H9 (cell line): ENCODE measurements at regions not wholly inside any gene's neighbourhood (a gene's known extent, or its start where the extent isn't known, plus 50 kb on each side); places are given as distances from the start of the nearest gene placed in this dataset.

Experiments used
- DNase-seq: peaks from one replicate; pipeline ENCODE4 v3.0.0-alpha.2; 2017
- H2AFZ ChIP-seq: one replicate; pipeline ENCODE4 v1.6.1; 2013; ENCODE audit warnings: mild to moderate bottlenecking, low read length, control low read depth, moderate library complexity
- H2AK5ac ChIP-seq: 2 replicates; pipeline ENCODE4 v1.6.1; 2013; ENCODE audit warnings: low read length, control low read depth, mixed read lengths; ENCODE audit not compliant: insufficient read length
- H2BK120ac ChIP-seq: one replicate; pipeline ENCODE4 v1.6.1; 2013; ENCODE audit warnings: low read depth, mild to moderate bottlenecking, low read length, control low read depth, inconsistent platforms; ENCODE audit not compliant: poor library complexity, severe bottlenecking
- H2BK12ac ChIP-seq: 2 replicates; pipeline ENCODE4 v1.6.1; 2013; ENCODE audit warnings: low read length, control low read depth, mixed read lengths, low read depth; ENCODE audit not compliant: insufficient read length
- H2BK15ac ChIP-seq: 2 replicates; pipeline ENCODE4 v1.6.1; 2013; ENCODE audit warnings: low read depth, low read length, control low read depth
- H2BK20ac ChIP-seq: one replicate; pipeline ENCODE4 v1.6.1; 2013; ENCODE audit warnings: low read depth, mild to moderate bottlenecking, low read length, control low read depth, inconsistent platforms; ENCODE audit not compliant: poor library complexity, severe bottlenecking
- H2BK5ac ChIP-seq: 2 replicates; pipeline ENCODE4 v1.6.1; 2013; ENCODE audit warnings: low read length, control low read depth, mixed read lengths; ENCODE audit not compliant: insufficient read length
- H3K14ac ChIP-seq: 2 replicates; pipeline ENCODE4 v1.6.1; 2013; ENCODE audit warnings: low read length, control low read depth; ENCODE audit not compliant: insufficient read depth
- H3K18ac ChIP-seq: 2 replicates; pipeline ENCODE4 v1.6.1; 2013; ENCODE audit warnings: low read depth, mild to moderate bottlenecking, mixed read lengths, low read length, control low read depth; ENCODE audit not compliant: insufficient read length
- H3K23ac ChIP-seq: 2 replicates; pipeline ENCODE4 v1.6.1; 2013; ENCODE audit warnings: low read length, control low read depth, mixed read lengths, low read depth; ENCODE audit not compliant: insufficient read length
- H3K23me2 ChIP-seq: 2 replicates; pipeline ENCODE4 v1.6.1; 2013; ENCODE audit warnings: low read depth, mild to moderate bottlenecking, mixed read lengths, low read length, control low read depth; ENCODE audit not compliant: insufficient read length, poor library complexity, severe bottlenecking
- H3K27ac ChIP-seq: 2 replicates; pipeline ENCODE4 v1.5.1; 2013; ENCODE audit warnings: low read length, control low read depth, mixed read lengths, low read depth; ENCODE audit not compliant: insufficient read length
- H3K27me3 ChIP-seq: 2 replicates; pipeline ENCODE4 v1.6.1; 2013; ENCODE audit warnings: low read length, control low read depth, inconsistent platforms; ENCODE audit not compliant: insufficient read depth
- H3K4ac ChIP-seq: 2 replicates; pipeline ENCODE4 v1.6.1; 2013; ENCODE audit warnings: low read depth, mild to moderate bottlenecking, control low read depth, inconsistent platforms, low read length, moderate library complexity
- H3K4me1 ChIP-seq: 2 replicates; pipeline ENCODE4 v1.6.1; 2013; ENCODE audit warnings: low read length, control low read depth, inconsistent platforms; ENCODE audit not compliant: insufficient read depth
- H3K4me2 ChIP-seq: 2 replicates; pipeline ENCODE4 v1.6.1; 2013; ENCODE audit warnings: low read length, control low read depth, mixed read lengths; ENCODE audit not compliant: insufficient read length, insufficient read depth
- H3K56ac ChIP-seq: 2 replicates; pipeline ENCODE4 v1.6.1; 2013; ENCODE audit warnings: low read depth, mild to moderate bottlenecking, mixed read lengths, low read length, control low read depth; ENCODE audit not compliant: insufficient read length
- H3K79me1 ChIP-seq: 2 replicates; pipeline ENCODE4 v1.6.1; 2013; ENCODE audit warnings: low read depth, mild to moderate bottlenecking, moderate library complexity, low read length, control low read depth, inconsistent platforms; ENCODE audit not compliant: insufficient read depth, poor library complexity, severe bottlenecking
- H3K79me2 ChIP-seq: 2 replicates; pipeline ENCODE4 v1.6.1; 2013; ENCODE audit warnings: low read length, control low read depth, inconsistent platforms; ENCODE audit not compliant: insufficient read depth
- H3K9ac ChIP-seq: 2 replicates; pipeline ENCODE4 v1.6.1; 2013; ENCODE audit warnings: low read length, control low read depth, mixed read lengths; ENCODE audit not compliant: insufficient read length; ENCODE audit errors: extremely low read depth
- H3K9me3 ChIP-seq: one replicate; pipeline ENCODE4 v1.6.1; 2013; ENCODE audit warnings: low read depth, low read length, inconsistent platforms; ENCODE audit not compliant: control insufficient read depth
- H3T11ph ChIP-seq: one replicate; pipeline ENCODE4 v1.6.1; 2013; ENCODE audit warnings: mild to moderate bottlenecking, low read length, control low read depth, inconsistent platforms
- H4K20me1 ChIP-seq: one replicate; pipeline ENCODE4 v1.6.1; 2013; ENCODE audit not compliant: control insufficient read depth, insufficient read length, insufficient read depth
- H4K5ac ChIP-seq: 2 replicates; pipeline ENCODE4 v1.6.1; 2013; ENCODE audit warnings: low read depth, mild to moderate bottlenecking, mixed read lengths, low read length, control low read depth; ENCODE audit not compliant: insufficient read length
- H4K8ac ChIP-seq: replicated peaks from 2 replicates; pipeline ENCODE4 v1.6.1; 2013; ENCODE audit warnings: low read length, control low read depth, mixed read lengths, low read depth; ENCODE audit not compliant: insufficient read length
- H4K91ac ChIP-seq: 2 replicates; pipeline ENCODE4 v1.6.1; 2013; ENCODE audit warnings: low read depth, mild to moderate bottlenecking, moderate library complexity, mixed read lengths, low read length, control low read depth; ENCODE audit not compliant: insufficient read length
- H3K27ac Mint-ChIP-seq, 3 experiments: 2 replicates in 2 of 3; 3 replicates in 1 of 3; pipeline ENCODE4 v1.8.0; 2020 to 2021; ENCODE audit warnings: mixed read lengths in 3 of 3, mild to moderate bottlenecking in 1 of 3, moderate library complexity in 1 of 3
- H3K27me3 Mint-ChIP-seq: 2 replicates; pipeline ENCODE4 v1.8.0; 2021; ENCODE audit warnings: low read depth, mild to moderate bottlenecking, moderate library complexity, mixed read lengths
- H3K36me3 Mint-ChIP-seq, 3 experiments: 2 replicates in 2 of 3; 3 replicates in 1 of 3; pipeline ENCODE4 v1.8.0; 2020 to 2021; ENCODE audit warnings: low read depth in 3 of 3, mixed read lengths in 3 of 3; ENCODE audit not compliant: insufficient read depth in 1 of 3
- H3K4me1 Mint-ChIP-seq, 2 experiments: 2 replicates each; pipeline ENCODE4 v1.8.0; 2020; ENCODE audit warnings: mixed read lengths in 2 of 2
- H3K4me3 Mint-ChIP-seq, 2 experiments: 2 replicates in 1 of 2; 3 replicates in 1 of 2; pipeline ENCODE4 v1.8.0; 2020 to 2021; ENCODE audit warnings: mild to moderate bottlenecking in 2 of 2, mixed read lengths in 2 of 2, moderate library complexity in 1 of 2
- H3K9me3 Mint-ChIP-seq, 2 experiments: 2 replicates in 1 of 2; 3 replicates in 1 of 2; pipeline ENCODE4 v1.8.0; 2020; ENCODE audit warnings: mild to moderate bottlenecking in 2 of 2, mixed read lengths in 2 of 2, moderate library complexity in 1 of 2
- WGBS: extraction: QIAGEN DNeasy Blood & Tissue Kit; methylation state at CpG from one replicate; pipeline ENCODE4 v1.1.7; 2013; ENCODE audit warnings: missing lambda C conversion rate, low lambda C conversion rate, mixed read lengths; ENCODE audit not compliant: insufficient read length; ENCODE audit errors: extremely low coverage; 5-methylcytosine and 5-hydroxymethylcytosine counted together
- TF ChIP-seq, protein P1 (sequence below): fragments of 200-600 bp; sonication (generic); conservative IDR thresholded peaks from 3 replicates; pipeline ENCODE4 v1.8.0; 2021; ENCODE audit warnings: antibody characterized with exemption, mild to moderate bottlenecking

DNA sequence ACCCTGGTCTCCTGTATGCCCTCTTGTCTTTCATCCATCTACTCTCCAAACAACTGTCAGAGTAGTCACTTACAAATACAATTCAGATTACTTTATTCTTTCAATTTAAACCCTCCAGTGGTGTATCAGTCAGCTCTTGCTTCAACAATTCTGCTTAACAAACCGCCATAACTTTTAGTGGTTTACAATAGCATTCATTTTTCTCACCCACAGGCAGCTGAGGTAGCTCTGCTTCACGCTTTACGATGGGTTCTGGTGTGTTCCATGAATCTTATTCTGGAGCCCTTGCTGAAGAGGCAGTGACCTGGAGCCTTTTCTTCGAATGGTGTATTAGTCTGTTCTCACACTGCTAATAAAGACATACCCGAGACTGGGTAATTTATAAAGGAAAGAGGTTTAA, 86.2 kb upstream of the CAMK2D start:
- Histone ChIP-seq H3T11ph (no peak overlapping the region), H2BK5ac (no peak overlapping the region), H3K27me3 (no peaks in the 10 kb centered on the region), H2BK120ac (no peak overlapping the region), H3K23me2 (no peaks in the 10 kb centered on the region), H3K14ac (no peak overlapping the region), H2BK20ac (no peak overlapping the region), H3K9me3 (no peaks in the 10 kb centered on the region), H2BK15ac (no peak overlapping the region), H3K56ac (no peak overlapping the region), H3K18ac (no peak overlapping the region), H2BK12ac (no peak overlapping the region), H4K91ac (no peak overlapping the region), H4K20me1 (no peaks in the 10 kb centered on the region), H3K9ac (no peak overlapping the region), H2AK5ac (no peak overlapping the region), H3K4me2 (no peak overlapping the region), H4K8ac (no peak overlapping the region), H3K4me1 (no peaks in the 10 kb centered on the region), H3K4ac (no peak overlapping the region), H2AFZ (no peak overlapping the region), H3K27ac (no peak overlapping the region), H3K23ac (no peak overlapping the region), H3K79me2 (no peaks in the 10 kb centered on the region; the same call in 1 of the 2 replicates), H4K5ac (no peak overlapping the region), H3K79me1 (no peaks in the 10 kb centered on the region)
- WGBS = no CpG with 5 or more reads among the region's 5 CpGs
- Mint-ChIP-seq H3K4me1 (no peaks in the 10 kb centered on the region), H3K9me3 (peaks cover 7 to 12% of the 10 kb centered on the region in 2 experiments), H3K27ac (no peak overlapping the region), H3K36me3 (peaks cover 5 to 13% (median 8%) of the 10 kb centered on the region in 3 experiments), H3K27me3 (no peaks in the 10 kb centered on the region), H3K4me3 (no peak overlapping the region)
- no peak for DNase-seq
- TF ChIP-seq, protein P1, sequence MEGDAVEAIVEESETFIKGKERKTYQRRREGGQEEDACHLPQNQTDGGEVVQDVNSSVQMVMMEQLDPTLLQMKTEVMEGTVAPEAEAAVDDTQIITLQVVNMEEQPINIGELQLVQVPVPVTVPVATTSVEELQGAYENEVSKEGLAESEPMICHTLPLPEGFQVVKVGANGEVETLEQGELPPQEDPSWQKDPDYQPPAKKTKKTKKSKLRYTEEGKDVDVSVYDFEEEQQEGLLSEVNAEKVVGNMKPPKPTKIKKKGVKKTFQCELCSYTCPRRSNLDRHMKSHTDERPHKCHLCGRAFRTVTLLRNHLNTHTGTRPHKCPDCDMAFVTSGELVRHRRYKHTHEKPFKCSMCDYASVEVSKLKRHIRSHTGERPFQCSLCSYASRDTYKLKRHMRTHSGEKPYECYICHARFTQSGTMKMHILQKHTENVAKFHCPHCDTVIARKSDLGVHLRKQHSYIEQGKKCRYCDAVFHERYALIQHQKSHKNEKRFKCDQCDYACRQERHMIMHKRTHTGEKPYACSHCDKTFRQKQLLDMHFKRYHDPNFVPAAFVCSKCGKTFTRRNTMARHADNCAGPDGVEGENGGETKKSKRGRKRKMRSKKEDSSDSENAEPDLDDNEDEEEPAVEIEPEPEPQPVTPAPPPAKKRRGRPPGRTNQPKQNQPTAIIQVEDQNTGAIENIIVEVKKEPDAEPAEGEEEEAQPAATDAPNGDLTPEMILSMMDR = no peak
